ENCODE measurements at regions not wholly inside any gene's neighbourhood (a gene's known extent, or its start where the extent isn't known, plus 50 kb on each side); places are given as distances from the start of the nearest gene placed in this dataset.
"Not testable (repeated sequence)": the region's sequence is repeated elsewhere in the genome, so short reads cannot be mapped to it uniquely, and the experiment has no call there.

GRCh38 chr13:76586842-76587241 lies 299.4 kb downstream of the KCTD12 start:
- no peaks in the 10 kb centered on the region for H3K27me3 ChIP-seq
- no peaks in the 10 kb centered on the region for H3K9me3 ChIP-seq
- H3K4me3 ChIP-seq: no peak overlapping the region
- no peak for DNase-seq (ENCODE audit: low spot score)
- H3K27ac ChIP-seq: no peak overlapping the region
- no peaks in the 10 kb centered on the region for H3K4me1 ChIP-seq
- H3K36me3 ChIP-seq: no peaks in the 10 kb centered on the region
- TF ChIP-seq CTCF (IDR thresholded peaks at IDR 0.05): no peak

GRCh38 chr13:76579701-76580100 lies 306.5 kb downstream of the KCTD12 start:
- DNase-seq (ENCODE audit: low spot score): no peak
- Histone ChIP-seq H3K9me3 (peaks cover under 1 to 31% of the 10 kb centered on the region in 2 donors), H3K4me3 (no peak overlapping the region), H3K27ac (no peak overlapping the region), H3K27me3 (no peaks in the 10 kb centered on the region), H3K36me3 (no peaks in the 10 kb centered on the region), H3K4me1 (no peaks in the 10 kb centered on the region)
- no peak for TF ChIP-seq CTCF (IDR thresholded peaks at IDR 0.05)

GRCh38 chr13:76575634-76576033 lies 310.6 kb downstream of the KCTD12 start:
- H3K4me3 ChIP-seq; H3K27ac ChIP-seq; DNase-seq (ENCODE audit: low spot score); H3K4me1 ChIP-seq; H3K36me3 ChIP-seq; H3K27me3 ChIP-seq: not testable (repeated sequence)
- peaks cover 2 to 34% of the 10 kb centered on the region in 2 donors for H3K9me3 ChIP-seq

GRCh38 chr13:76570510-76570971 lies 315.7 kb downstream of the KCTD12 start:
- no peak for DNase-seq (ENCODE audit: low spot score)
- H3K4me3 ChIP-seq: no peak overlapping the region
- H3K4me1 ChIP-seq: no peaks in the 10 kb centered on the region
- no peaks in the 10 kb centered on the region for H3K27me3 ChIP-seq
- no peak overlapping the region for H3K27ac ChIP-seq
- H3K9me3 ChIP-seq: peaks cover 2 to 12% of the 10 kb centered on the region in 2 donors
- TF ChIP-seq CTCF (IDR thresholded peaks at IDR 0.05): no peak
- H3K36me3 ChIP-seq: no peaks in the 10 kb centered on the region

GRCh38 chr13:76556627-76557026 lies 329.6 kb downstream of the KCTD12 start:
- Histone ChIP-seq H3K4me3 (no peak overlapping the region), H3K4me1 (no peaks in the 10 kb centered on the region), H3K9me3 (no peaks in the 10 kb centered on the region), H3K27ac (no peak overlapping the region), H3K27me3 (no peaks in the 10 kb centered on the region), H3K36me3 (no peaks in the 10 kb centered on the region)
- no peak for TF ChIP-seq CTCF (IDR thresholded peaks at IDR 0.05)
- no peak for DNase-seq (ENCODE audit: low spot score)

- Histone ChIP-seq H3K27ac (no peak overlapping the region), H3K27me3 (no peaks in the 10 kb centered on the region), H3K9me3 (no peaks in the 10 kb centered on the region), H3K4me3 (no peak overlapping the region), H3K4me1 (no peaks in the 10 kb centered on the region), H3K36me3 (no peaks in the 10 kb centered on the region)
- DNase-seq (ENCODE audit: low spot score): no peak
- TF ChIP-seq CTCF (IDR thresholded peaks at IDR 0.05): no peak
These were observed 333.4 kb downstream of the KCTD12 start for GRCh38 chr13:76552807-76553206.

Data from right atrium auricular region (tissue), 2 donors.